HepG2 (cell line): ENCODE measurements at regions not wholly inside any gene's neighbourhood (a gene's known extent, or its start where the extent isn't known, plus 50 kb on each side); places are given as distances from the start of the nearest gene placed in this dataset.

Experiments used
- EED ChIP-seq: sonication (generic); formaldehyde crosslinking; IDR thresholded peaks from 2 replicates; pipeline ENCODE4 v1.5.0; 2020; ENCODE audit warnings: mild to moderate bottlenecking, missing genetic modification reagents
- JARID2 ChIP-seq: sonication (generic); formaldehyde crosslinking; IDR thresholded peaks from 2 replicates; pipeline ENCODE4 v1.8.1; 2023; ENCODE audit warnings: missing genetic modification reagents, inconsistent platforms; ENCODE audit not compliant: insufficient replicate concordance
- JDP2 ChIP-seq: sonication (generic); formaldehyde crosslinking; IDR thresholded peaks from 2 replicates; pipeline ENCODE4 v1.8.1; 2022; ENCODE audit warnings: missing genetic modification reagents, borderline replicate concordance
- KLF9 ChIP-seq: IDR thresholded peaks from 2 replicates; pipeline ENCODE4 v1.6.1; 2016; ENCODE audit warnings: low read depth
- KMT2A ChIP-seq: sonication (generic); formaldehyde crosslinking; IDR thresholded peaks from 2 replicates; pipeline ENCODE4 v1.4.0; 2020; ENCODE audit warnings: missing genetic modification reagents
- MXI1 ChIP-seq: IDR thresholded peaks from 3 replicates; pipeline ENCODE4 v1.6.1; 2012; ENCODE audit warnings: low read depth, low read length, inconsistent platforms, borderline replicate concordance
- NBN ChIP-seq: fragments of 450-650 bp; conservative IDR thresholded peaks from 2 replicates; pipeline ENCODE4 v1.6.1; 2017
- TP53 ChIP-seq: sonication (generic); formaldehyde crosslinking; conservative IDR thresholded peaks from 2 replicates; pipeline ENCODE4 v1.4.0; 2020; ENCODE audit warnings: missing genetic modification reagents
- TSC22D2 ChIP-seq: sonication (generic); formaldehyde crosslinking; IDR thresholded peaks from 2 replicates; pipeline ENCODE4 v1.5.1; 2020; ENCODE audit warnings: missing genetic modification reagents, mild to moderate bottlenecking, borderline replicate concordance
- ZC3H4 ChIP-seq: sonication (generic); formaldehyde crosslinking; IDR thresholded peaks from 2 replicates; pipeline ENCODE4 v1.4.0; 2020; ENCODE audit warnings: missing genetic modification reagents, borderline replicate concordance
- ZFYVE20 ChIP-seq: sonication (generic); formaldehyde crosslinking; IDR thresholded peaks from 2 replicates; pipeline ENCODE4 v1.8.0; 2023; ENCODE audit warnings: low read depth, mild to moderate bottlenecking, moderate library complexity, missing genetic modification reagents, borderline replicate concordance
- ZKSCAN1 ChIP-seq: fragments of 150-350 bp; IDR thresholded peaks from 2 replicates; pipeline ENCODE4 v1.6.1; 2014; ENCODE audit warnings: low read length
- ZNF550 ChIP-seq: sonication (generic); formaldehyde crosslinking; IDR thresholded peaks from 2 replicates; pipeline ENCODE4 v1.4.0; 2020; ENCODE audit warnings: mild to moderate bottlenecking, missing genetic modification reagents, borderline replicate concordance
- ZNF567 ChIP-seq: sonication (generic); formaldehyde crosslinking; IDR thresholded peaks from 2 replicates; pipeline ENCODE4 v1.8.1; 2023; ENCODE audit warnings: mild to moderate bottlenecking, missing genetic modification reagents, borderline replicate concordance
- ZNF572 ChIP-seq: sonication (generic); formaldehyde crosslinking; IDR thresholded peaks from 2 replicates; pipeline ENCODE4 v1.5.1; 2020; ENCODE audit warnings: mild to moderate bottlenecking, missing genetic modification reagents
- ZNF607 ChIP-seq: sonication (generic); formaldehyde crosslinking; IDR thresholded peaks from 2 replicates; pipeline ENCODE4 v1.5.1; 2020; ENCODE audit warnings: missing genetic modification reagents, mild to moderate bottlenecking, borderline replicate concordance
- ZNF816 ChIP-seq: sonication (generic); formaldehyde crosslinking; IDR thresholded peaks from 2 replicates; pipeline ENCODE4 v1.8.0; 2022; ENCODE audit warnings: missing genetic modification reagents, mild to moderate bottlenecking, borderline replicate concordance
- ZNF83 ChIP-seq: sonication (generic); formaldehyde crosslinking; IDR thresholded peaks from 2 replicates; pipeline ENCODE4 v1.4.0; 2020; ENCODE audit warnings: missing genetic modification reagents, mild to moderate bottlenecking, borderline replicate concordance
- TF ChIP-seq, protein P1 (sequence below): sonication (generic); formaldehyde crosslinking; IDR thresholded peaks from 2 replicates; pipeline ENCODE4 v1.4.0; 2020; ENCODE audit warnings: mild to moderate bottlenecking, missing genetic modification reagents
- TF ChIP-seq, protein P2 (sequence below), 2 experiments: sonication (generic) in 1 of 2; formaldehyde crosslinking in 1 of 2; IDR thresholded peaks; 2 replicates each; pipeline versions ENCODE4 v1.4.0 to v1.6.1; 2016 to 2020; ENCODE audit warnings: borderline replicate concordance in 1 of 2, low read depth in 1 of 2, mild to moderate bottlenecking in 1 of 2, missing genetic modification reagents in 1 of 2
- TF ChIP-seq, protein P3 (sequence below): sonication (generic); formaldehyde crosslinking; IDR thresholded peaks from 2 replicates; pipeline ENCODE4 v1.4.0; 2020; ENCODE audit warnings: mild to moderate bottlenecking, low read depth, missing genetic modification reagents

DNA sequence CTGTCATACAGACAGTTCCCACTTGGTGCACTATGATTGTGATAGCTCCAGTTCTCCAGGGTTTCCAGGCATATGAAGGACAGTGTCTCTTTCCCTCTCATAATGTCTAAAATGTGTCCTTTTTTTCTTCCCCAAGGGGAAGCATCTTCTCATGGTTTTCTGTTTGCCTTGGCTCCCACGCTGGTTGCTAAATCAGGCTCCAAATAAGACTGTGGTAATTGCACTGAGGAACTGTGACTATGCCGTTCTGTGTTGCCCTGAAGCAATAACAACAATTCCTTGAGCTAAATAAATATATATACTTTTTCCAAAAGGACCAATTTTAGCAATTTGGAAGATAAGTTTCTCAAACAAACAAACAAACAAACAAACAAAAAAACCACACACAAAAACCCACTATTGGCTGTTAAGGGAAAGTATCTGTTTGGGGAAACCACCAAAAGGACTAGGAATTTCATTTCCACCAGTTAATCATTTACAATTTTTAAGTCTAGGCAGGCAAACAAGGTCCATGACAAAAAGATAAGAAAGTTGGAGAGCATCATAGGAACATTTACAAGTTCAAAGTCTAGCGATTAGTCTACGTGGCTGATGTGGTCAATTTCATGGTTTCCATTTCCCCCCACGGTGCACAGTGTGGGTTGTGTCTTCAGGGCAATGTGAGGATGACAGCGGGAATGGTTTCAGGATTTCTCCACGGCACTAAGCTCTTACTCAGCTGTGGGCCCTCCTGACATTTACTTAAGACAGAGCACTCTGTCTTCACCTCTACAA, 62.4 kb downstream of the THNSL1 start (continued):
- TF ChIP-seq ZKSCAN1: no peak
- no peak for TF ChIP-seq ZNF83
- no peak for TF ChIP-seq TP53 (CRISPR knock-in tag)
- no peak for TF ChIP-seq EED (CRISPR knock-in tag)
- no peak for TF ChIP-seq ZNF550 (CRISPR knock-in tag)
- TF ChIP-seq ZNF607 (CRISPR knock-in tag): no peak
- TF ChIP-seq KLF9 (CRISPR knock-in tag): no peak
- no peak for TF ChIP-seq TSC22D2 (CRISPR knock-in tag)
- TF ChIP-seq KMT2A (CRISPR knock-in tag): no peak; the same call in 1 of the 2 replicates
- TF ChIP-seq NBN: no peak
- no peak for TF ChIP-seq ZNF816 (CRISPR knock-in tag)
- no peak for TF ChIP-seq MXI1
- no peak for TF ChIP-seq ZFYVE20 (CRISPR knock-in tag)
- TF ChIP-seq ZC3H4 (CRISPR knock-in tag): no peak
- TF ChIP-seq, protein P1, sequence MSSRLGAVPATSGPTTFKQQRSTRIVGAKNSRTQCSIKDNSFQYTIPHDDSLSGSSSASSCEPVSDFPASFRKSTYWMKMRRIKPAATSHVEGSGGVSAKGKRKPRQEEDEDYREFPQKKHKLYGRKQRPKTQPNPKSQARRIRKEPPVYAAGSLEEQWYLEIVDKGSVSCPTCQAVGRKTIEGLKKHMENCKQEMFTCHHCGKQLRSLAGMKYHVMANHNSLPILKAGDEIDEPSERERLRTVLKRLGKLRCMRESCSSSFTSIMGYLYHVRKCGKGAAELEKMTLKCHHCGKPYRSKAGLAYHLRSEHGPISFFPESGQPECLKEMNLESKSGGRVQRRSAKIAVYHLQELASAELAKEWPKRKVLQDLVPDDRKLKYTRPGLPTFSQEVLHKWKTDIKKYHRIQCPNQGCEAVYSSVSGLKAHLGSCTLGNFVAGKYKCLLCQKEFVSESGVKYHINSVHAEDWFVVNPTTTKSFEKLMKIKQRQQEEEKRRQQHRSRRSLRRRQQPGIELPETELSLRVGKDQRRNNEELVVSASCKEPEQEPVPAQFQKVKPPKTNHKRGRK (CRISPR knock-in tag): no peak
- TF ChIP-seq ZNF567 (CRISPR knock-in tag): no peak
- no peak for TF ChIP-seq JARID2
- no peak for TF ChIP-seq ZNF572 (CRISPR knock-in tag)
- TF ChIP-seq, protein P2, sequence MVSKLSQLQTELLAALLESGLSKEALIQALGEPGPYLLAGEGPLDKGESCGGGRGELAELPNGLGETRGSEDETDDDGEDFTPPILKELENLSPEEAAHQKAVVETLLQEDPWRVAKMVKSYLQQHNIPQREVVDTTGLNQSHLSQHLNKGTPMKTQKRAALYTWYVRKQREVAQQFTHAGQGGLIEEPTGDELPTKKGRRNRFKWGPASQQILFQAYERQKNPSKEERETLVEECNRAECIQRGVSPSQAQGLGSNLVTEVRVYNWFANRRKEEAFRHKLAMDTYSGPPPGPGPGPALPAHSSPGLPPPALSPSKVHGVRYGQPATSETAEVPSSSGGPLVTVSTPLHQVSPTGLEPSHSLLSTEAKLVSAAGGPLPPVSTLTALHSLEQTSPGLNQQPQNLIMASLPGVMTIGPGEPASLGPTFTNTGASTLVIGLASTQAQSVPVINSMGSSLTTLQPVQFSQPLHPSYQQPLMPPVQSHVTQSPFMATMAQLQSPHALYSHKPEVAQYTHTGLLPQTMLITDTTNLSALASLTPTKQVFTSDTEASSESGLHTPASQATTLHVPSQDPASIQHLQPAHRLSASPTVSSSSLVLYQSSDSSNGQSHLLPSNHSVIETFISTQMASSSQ (IDR thresholded peaks at IDR 0.05; ENCODE audit: low read depth): peak; percentile 94
- TF ChIP-seq, protein P2 (CRISPR knock-in tag; IDR thresholded peaks at IDR 0.05; ENCODE audit: borderline replicate concordance): peak; percentile 97
- no peak for TF ChIP-seq JDP2 (CRISPR knock-in tag)
- TF ChIP-seq, protein P3, sequence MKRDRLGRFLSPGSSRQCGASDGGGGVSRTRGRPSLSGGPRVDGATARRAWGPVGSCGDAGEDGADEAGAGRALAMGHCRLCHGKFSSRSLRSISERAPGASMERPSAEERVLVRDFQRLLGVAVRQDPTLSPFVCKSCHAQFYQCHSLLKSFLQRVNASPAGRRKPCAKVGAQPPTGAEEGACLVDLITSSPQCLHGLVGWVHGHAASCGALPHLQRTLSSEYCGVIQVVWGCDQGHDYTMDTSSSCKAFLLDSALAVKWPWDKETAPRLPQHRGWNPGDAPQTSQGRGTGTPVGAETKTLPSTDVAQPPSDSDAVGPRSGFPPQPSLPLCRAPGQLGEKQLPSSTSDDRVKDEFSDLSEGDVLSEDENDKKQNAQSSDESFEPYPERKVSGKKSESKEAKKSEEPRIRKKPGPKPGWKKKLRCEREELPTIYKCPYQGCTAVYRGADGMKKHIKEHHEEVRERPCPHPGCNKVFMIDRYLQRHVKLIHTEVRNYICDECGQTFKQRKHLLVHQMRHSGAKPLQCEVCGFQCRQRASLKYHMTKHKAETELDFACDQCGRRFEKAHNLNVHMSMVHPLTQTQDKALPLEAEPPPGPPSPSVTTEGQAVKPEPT: no peak
